ENCODE measurements at regions not wholly inside any gene's neighbourhood (a gene's known extent, or its start where the extent isn't known, plus 50 kb on each side); places are given as distances from the start of the nearest gene placed in this dataset.

- no peaks in the 10 kb centered on the region for H3K9me1 ChIP-seq (ENCODE audit: insufficient read depth, low read length)
- H3K4me1 ChIP-seq (ENCODE audit: control insufficient read depth, insufficient read depth, low read length) = no peaks in the 10 kb centered on the region
- no peak overlapping the region for H2BK120ac ChIP-seq (ENCODE audit: low read depth, low read length)
- H3K36me3 ChIP-seq (ENCODE audit: control insufficient read depth, insufficient read depth, low read length) = no peaks in the 10 kb centered on the region
- intact Hi-C loops (cut with micrococcal nuclease) (no loop called here), in situ Hi-C loops (cut with MboI; ENCODE audit: low sequenced_read_pairs) (no loop called here), dilution Hi-C loops (cut with HindIII; ENCODE audit: low sequenced_read_pairs, unreplicated experiment) (no loop called here)
- ATAC-seq (ENCODE audit: low read depth) = no peak
- H3K18ac ChIP-seq (ENCODE audit: low read depth, low read length) = no peak overlapping the region
- POLR2A ChIA-PET (ENCODE audit: unreplicated experiment) = no interaction called here
- no peak for DNase-seq
- TF ChIP-seq MAZ (IDR thresholded peaks at IDR 0.05; ENCODE audit: borderline replicate concordance, low read depth, low read length) (no peak), RAD21 (IDR thresholded peaks at IDR 0.05; ENCODE audit: low read length) (no peak)
- TF ChIP-seq, protein P1, sequence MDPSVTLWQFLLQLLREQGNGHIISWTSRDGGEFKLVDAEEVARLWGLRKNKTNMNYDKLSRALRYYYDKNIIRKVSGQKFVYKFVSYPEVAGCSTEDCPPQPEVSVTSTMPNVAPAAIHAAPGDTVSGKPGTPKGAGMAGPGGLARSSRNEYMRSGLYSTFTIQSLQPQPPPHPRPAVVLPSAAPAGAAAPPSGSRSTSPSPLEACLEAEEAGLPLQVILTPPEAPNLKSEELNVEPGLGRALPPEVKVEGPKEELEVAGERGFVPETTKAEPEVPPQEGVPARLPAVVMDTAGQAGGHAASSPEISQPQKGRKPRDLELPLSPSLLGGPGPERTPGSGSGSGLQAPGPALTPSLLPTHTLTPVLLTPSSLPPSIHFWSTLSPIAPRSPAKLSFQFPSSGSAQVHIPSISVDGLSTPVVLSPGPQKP (IDR thresholded peaks at IDR 0.05; ENCODE audit: borderline replicate concordance, low read depth, low read length) = no peak
- no peak overlapping the region for H2AK5ac ChIP-seq (ENCODE audit: low read depth, low read length)
- H4K20me1 ChIP-seq (ENCODE audit: insufficient read depth, low read length) = no peaks in the 10 kb centered on the region
- no peak overlapping the region for H4K5ac ChIP-seq (ENCODE audit: low read depth, low read length)
- H3K9me3 ChIP-seq (ENCODE audit: control insufficient read depth, insufficient read depth, low read length) = no peaks in the 10 kb centered on the region; the same call in 1 of the 2 replicates
- H3K79me1 ChIP-seq (ENCODE audit: low read depth in 1 of 2, low read length in 2 of 2) = no peaks in the 10 kb centered on the region
- no CpG with 5 or more reads among the region's 2 CpGs for WGBS, 2 experiments (ENCODE audit: extremely low coverage in 2 of 2, insufficient read length in 1 of 2)
- no peak overlapping the region for H3K4me3 ChIP-seq (ENCODE audit: insufficient read depth, low read depth, low read length)
- no peak overlapping the region for H2BK15ac ChIP-seq (ENCODE audit: low read depth, low read length)
- H2AK9ac ChIP-seq (replicated peaks; ENCODE audit: low read depth, low read length, poor library complexity) = no peak overlapping the region
- H3K56ac ChIP-seq (ENCODE audit: extremely low read depth, insufficient read depth, low read length) = no peak overlapping the region
- H3K23ac ChIP-seq (ENCODE audit: low read depth, low read length) = no peak overlapping the region
- BruUV-seq (replicated peaks) = no TSS peak
- H2BK5ac ChIP-seq (ENCODE audit: low read depth, low read length, poor library complexity, severe bottlenecking) = no peak overlapping the region
- CTCF ChIA-PET = no interaction called here
- H3K4me2 ChIP-seq (ENCODE audit: low read depth, low read length) = no peak overlapping the region
- H3K9ac ChIP-seq (ENCODE audit: low read depth, low read length) = no peak overlapping the region
- no peak overlapping the region for H2AFZ ChIP-seq (replicated peaks; ENCODE audit: low read length, poor library complexity)
- no peak overlapping the region for H3K4ac ChIP-seq (ENCODE audit: low read depth, low read length)
- no peak overlapping the region for H3K14ac ChIP-seq (replicated peaks; ENCODE audit: low read depth, low read length)
- no peak overlapping the region for H4K8ac ChIP-seq (ENCODE audit: low read depth in 2 of 2, low read length in 2 of 2)
- no peak overlapping the region for H2BK20ac ChIP-seq (ENCODE audit: low read depth, low read length)
- H4K91ac ChIP-seq (ENCODE audit: insufficient read depth, low read depth, low read length) = no peak overlapping the region
- H3K27me3 ChIP-seq (ENCODE audit: control insufficient read depth, insufficient read depth, low read length) = no peaks in the 10 kb centered on the region
- no peak overlapping the region for H3K27ac ChIP-seq (ENCODE audit: insufficient read depth, low read length)
These were observed 140.8 kb upstream of the PHACTR3 start for GRCh38 chr20:59463541-59463940.
